Endothelial cell of umbilical vein (primary cell): ENCODE measurements at regions not wholly inside any gene's neighbourhood (a gene's known extent, or its start where the extent isn't known, plus 50 kb on each side); places are given as distances from the start of the nearest gene placed in this dataset.

Source experiments
- CTCF ChIP-seq, 2 donors: IDR thresholded peaks; 1 replicate in 1 of 2; 2 replicates in 1 of 2; pipeline ENCODE4 v1.5.1; 2011; ENCODE audit warnings: low read length in 2 of 2, mild to moderate bottlenecking in 2 of 2, moderate library complexity in 2 of 2, control low read depth in 1 of 2, inconsistent platforms in 1 of 2, low read depth in 1 of 2; ENCODE audit not compliant: insufficient read depth in 1 of 2; ENCODE audit errors: extremely low read depth in 1 of 2
- EZH2 ChIP-seq: IDR thresholded peaks from 2 replicates; pipeline ENCODE4 v1.6.1; 2012; ENCODE audit warnings: borderline replicate concordance, low read depth, mild to moderate bottlenecking, moderate library complexity, low read length, inconsistent platforms; ENCODE audit not compliant: severe bottlenecking
- FOS ChIP-seq: IDR thresholded peaks from 2 replicates; pipeline ENCODE4 v1.6.1; 2011; ENCODE audit warnings: mild to moderate bottlenecking, low read length, moderate library complexity, borderline replicate concordance; ENCODE audit not compliant: insufficient read depth
- GATA2 ChIP-seq: IDR thresholded peaks from 2 replicates; pipeline ENCODE4 v1.7.0; 2011; ENCODE audit warnings: low read depth, mild to moderate bottlenecking, moderate library complexity, mixed read lengths, low read length; ENCODE audit not compliant: insufficient read length, insufficient read depth
- JUN ChIP-seq: IDR thresholded peaks from 2 replicates; pipeline ENCODE4 v1.6.1; 2011; ENCODE audit warnings: borderline replicate concordance, low read depth; ENCODE audit not compliant: insufficient read length, insufficient read depth
- MYC ChIP-seq: IDR thresholded peaks from one replicate; pipeline ENCODE4 v1.6.1; 2011; ENCODE audit warnings: mild to moderate bottlenecking, low read depth, low read length
- POLR2A ChIP-seq: IDR thresholded peaks from 2 replicates; pipeline ENCODE4 v1.6.1; 2012; ENCODE audit warnings: low read depth, mild to moderate bottlenecking, control low read depth, low read length
- POLR2AphosphoS5 ChIP-seq: IDR thresholded peaks from 2 replicates; pipeline ENCODE4 v1.6.1; 2012; ENCODE audit warnings: low read depth, mild to moderate bottlenecking, control low read depth, low read length, moderate library complexity; ENCODE audit not compliant: insufficient read depth
- TF ChIP-seq, protein P1 (sequence below): IDR thresholded peaks from 2 replicates; pipeline ENCODE4 v1.6.1; 2011; ENCODE audit not compliant: insufficient read depth, insufficient read length

DNA sequence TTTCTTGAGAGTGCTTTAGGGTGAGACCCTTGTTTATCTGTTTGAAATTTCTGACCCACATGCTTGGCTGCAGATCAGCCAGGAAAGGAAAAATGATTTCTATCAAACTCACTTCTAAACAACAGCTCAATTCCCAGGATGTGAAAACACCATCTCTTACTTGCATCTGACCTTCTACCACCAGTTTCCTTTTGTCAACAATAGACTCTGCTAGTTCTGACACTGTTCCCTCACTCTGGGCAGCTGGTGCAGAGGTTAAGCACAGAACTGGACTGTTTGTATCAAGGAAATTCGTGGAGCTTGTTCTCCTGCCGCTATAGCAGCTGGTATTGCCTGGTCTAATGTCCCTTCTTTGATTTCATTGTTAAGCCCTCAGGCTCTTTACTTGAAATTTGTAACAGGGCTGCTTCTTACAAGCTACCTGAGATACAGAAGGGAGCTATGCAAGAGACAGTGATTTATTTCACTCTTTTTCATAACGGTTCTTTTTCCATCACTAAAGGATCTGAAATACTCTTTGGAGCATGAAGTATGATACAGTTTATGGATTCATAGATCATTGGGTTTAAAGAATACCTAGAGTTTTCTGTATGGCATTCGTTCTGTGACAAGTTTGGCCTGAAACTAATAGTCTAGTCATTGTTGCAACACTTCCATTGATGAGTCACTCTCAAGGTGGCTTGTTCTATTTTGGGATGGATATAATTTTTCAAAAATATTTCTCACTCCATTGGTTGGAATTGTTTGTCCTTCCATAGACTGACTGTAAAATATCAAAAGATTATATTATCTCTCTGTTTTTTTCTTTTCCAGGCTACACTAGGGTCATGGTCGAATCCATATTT, 178.2 kb upstream of the ZC3H12C start:
- TF ChIP-seq EZH2 (no peak), CTCF (IDR thresholded peaks at IDR 0.05; ENCODE audit: extremely low read depth in 1 of 2, insufficient read depth in 1 of 2, low read depth in 1 of 2, low read length in 2 of 2) (no peak), POLR2AphosphoS5 (peak; percentile 73), MYC (no peak), POLR2A (peak; percentile 35), JUN (peak; percentile 90), FOS (peak; percentile 75), GATA2 (peak; percentile 98)
- TF ChIP-seq, protein P1, sequence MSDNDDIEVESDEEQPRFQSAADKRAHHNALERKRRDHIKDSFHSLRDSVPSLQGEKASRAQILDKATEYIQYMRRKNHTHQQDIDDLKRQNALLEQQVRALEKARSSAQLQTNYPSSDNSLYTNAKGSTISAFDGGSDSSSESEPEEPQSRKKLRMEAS, result no peak
